ENCODE measurements at regions not wholly inside any gene's neighbourhood (a gene's known extent, or its start where the extent isn't known, plus 50 kb on each side); places are given as distances from the start of the nearest gene placed in this dataset.

DNA sequence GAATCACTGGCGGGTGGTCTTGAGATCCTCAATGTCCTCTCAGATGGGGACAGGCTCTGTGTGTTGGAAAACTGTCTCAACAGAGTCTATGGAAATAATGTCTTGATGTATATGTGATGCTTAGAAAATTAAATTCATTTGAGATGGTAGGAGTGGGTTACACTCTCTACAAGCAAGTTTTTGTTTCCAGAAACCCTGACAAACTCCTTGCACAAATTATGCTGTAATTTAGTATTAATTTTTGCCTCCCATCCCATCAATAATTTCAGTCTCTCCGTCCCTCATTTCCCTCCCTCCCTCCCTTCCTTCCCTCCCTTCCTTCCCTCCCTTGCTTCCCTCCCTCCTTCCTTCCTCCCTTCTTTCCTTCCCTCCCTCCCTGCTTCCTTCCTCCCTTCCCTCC lies 488.0 kb upstream of the C16orf82 start:
- no TSS peak for BruUV-seq (replicated peaks)
- Histone ChIP-seq H3K4me3 (ENCODE audit: low read depth, low read length, poor library complexity, severe bottlenecking) (no peak overlapping the region), H3K4me1 (ENCODE audit: insufficient read depth, low read length, poor library complexity, severe bottlenecking) (no peaks in the 10 kb centered on the region), H3K36me3 (ENCODE audit: insufficient read depth, low read length, poor library complexity, severe bottlenecking) (no peaks in the 10 kb centered on the region), H3K27me3 (replicated peaks; ENCODE audit: insufficient read depth, low read depth, low read length, poor library complexity) (no peaks in the 10 kb centered on the region), H3K27ac (ENCODE audit: low read depth, low read length, poor library complexity, severe bottlenecking) (no peak overlapping the region), H3K9me3 (ENCODE audit: low read depth, low read length, poor library complexity, severe bottlenecking) (no peaks in the 10 kb centered on the region)
- TF ChIP-seq CTCF (conservative IDR thresholded peaks at IDR 0.05; ENCODE audit: low read depth, low read length) (no peak), EZH2 (IDR thresholded peaks at IDR 0.05; ENCODE audit: borderline replicate concordance, low read depth, low read length, poor library complexity, severe bottlenecking) (no peak)
- no peak for DNase-seq (ENCODE audit: low spot score)
- intact Hi-C loops (cut with micrococcal nuclease; ENCODE audit: unreplicated experiment) = no loop called here
- ChIA-PET POLR2A (ENCODE audit: low non-redundant PET) (no interaction called here), CTCF (no interaction called here)

- TF ChIP-seq EZH2 (IDR thresholded peaks at IDR 0.05; ENCODE audit: borderline replicate concordance, low read depth, low read length, poor library complexity, severe bottlenecking) = no peak
- no peak for TF ChIP-seq CTCF (conservative IDR thresholded peaks at IDR 0.05; ENCODE audit: low read depth, low read length)
- ChIA-PET POLR2A (ENCODE audit: low non-redundant PET) (no interaction called here), CTCF (no interaction called here)
- intact Hi-C loops (cut with micrococcal nuclease; ENCODE audit: unreplicated experiment) = no loop called here
- no peak for DNase-seq (ENCODE audit: low spot score)
- Histone ChIP-seq H3K36me3 (ENCODE audit: insufficient read depth, low read length, poor library complexity, severe bottlenecking) (no peaks in the 10 kb centered on the region), H3K4me3 (ENCODE audit: low read depth, low read length, poor library complexity, severe bottlenecking) (no peak overlapping the region), H3K4me1 (ENCODE audit: insufficient read depth, low read length, poor library complexity, severe bottlenecking) (no peaks in the 10 kb centered on the region), H3K27me3 (replicated peaks; ENCODE audit: insufficient read depth, low read depth, low read length, poor library complexity) (no peaks in the 10 kb centered on the region), H3K27ac (ENCODE audit: low read depth, low read length, poor library complexity, severe bottlenecking) (no peak overlapping the region), H3K9me3 (ENCODE audit: low read depth, low read length, poor library complexity, severe bottlenecking) (no peaks in the 10 kb centered on the region)
- no TSS peak for BruUV-seq (replicated peaks)
These were observed 482.9 kb upstream of the C16orf82 start for GRCh38 chr16:26583803-26584202.

- no peaks in the 10 kb centered on the region for H3K36me3 ChIP-seq (ENCODE audit: insufficient read depth, low read length, poor library complexity, severe bottlenecking)
- H3K4me1 ChIP-seq (ENCODE audit: insufficient read depth, low read length, poor library complexity, severe bottlenecking) = no peaks in the 10 kb centered on the region
- no peak overlapping the region for H3K4me3 ChIP-seq (ENCODE audit: low read depth, low read length, poor library complexity, severe bottlenecking)
- H3K27me3 ChIP-seq (replicated peaks; ENCODE audit: insufficient read depth, low read depth, low read length, poor library complexity) = no peaks in the 10 kb centered on the region
- ChIA-PET POLR2A (ENCODE audit: low non-redundant PET) (no interaction called here), CTCF (no interaction called here)
- intact Hi-C loops (cut with micrococcal nuclease; ENCODE audit: unreplicated experiment) = no loop called here
- H3K27ac ChIP-seq (ENCODE audit: low read depth, low read length, poor library complexity, severe bottlenecking) = no peak overlapping the region
- no TSS peak for BruUV-seq (replicated peaks)
- no peak for TF ChIP-seq EZH2 (IDR thresholded peaks at IDR 0.05; ENCODE audit: borderline replicate concordance, low read depth, low read length, poor library complexity, severe bottlenecking)
- TF ChIP-seq CTCF (conservative IDR thresholded peaks at IDR 0.05; ENCODE audit: low read depth, low read length) = no peak
- H3K9me3 ChIP-seq (ENCODE audit: low read depth, low read length, poor library complexity, severe bottlenecking) = no peaks in the 10 kb centered on the region
- DNase-seq (ENCODE audit: low spot score) = no peak
These were observed 473.0 kb upstream of the C16orf82 start for GRCh38 chr16:26593700-26594099.
